GM12864 (cell line): ENCODE measurements at regions not wholly inside any gene's neighbourhood (a gene's known extent, or its start where the extent isn't known, plus 50 kb on each side); places are given as distances from the start of the nearest gene placed in this dataset.

Source experiments
- DNase-seq: peaks from one replicate; pipeline ENCODE4 v3.0.0-alpha.2; 2011; ENCODE audit warnings: low read depth
- H3K4me3 ChIP-seq: 2 replicates; pipeline ENCODE4 v1.5.1; 2011; ENCODE audit warnings: mild to moderate bottlenecking, low read depth, low read length, control low read depth
- TF ChIP-seq, protein P1 (sequence below): IDR thresholded peaks from 2 replicates; pipeline ENCODE4 v1.5.1; 2011; ENCODE audit warnings: low read depth, mild to moderate bottlenecking, moderate library complexity, low read length, control low read depth, inconsistent platforms; ENCODE audit errors: missing control alignments

DNA sequence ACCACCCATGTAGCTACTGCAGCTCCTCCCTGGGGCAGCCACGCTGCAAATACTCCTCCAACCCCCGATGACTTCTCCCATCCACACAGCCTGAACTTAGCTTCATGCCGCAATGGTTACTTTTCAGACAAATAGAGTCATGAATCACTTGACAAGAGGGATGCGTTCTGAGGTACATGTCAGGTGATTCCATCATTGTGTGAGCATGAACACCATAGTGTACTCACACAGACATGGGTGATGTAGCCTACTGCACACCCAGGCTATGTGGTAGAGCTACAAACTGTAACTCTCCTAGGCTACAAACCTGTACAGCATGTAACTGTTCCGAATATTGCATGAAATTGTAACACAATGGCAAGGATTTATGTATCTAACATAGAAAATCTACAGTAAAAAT is 298.5 kb upstream of the SLC35B3 start:
- no peak for DNase-seq
- no peak overlapping the region for H3K4me3 ChIP-seq
- TF ChIP-seq, protein P1, sequence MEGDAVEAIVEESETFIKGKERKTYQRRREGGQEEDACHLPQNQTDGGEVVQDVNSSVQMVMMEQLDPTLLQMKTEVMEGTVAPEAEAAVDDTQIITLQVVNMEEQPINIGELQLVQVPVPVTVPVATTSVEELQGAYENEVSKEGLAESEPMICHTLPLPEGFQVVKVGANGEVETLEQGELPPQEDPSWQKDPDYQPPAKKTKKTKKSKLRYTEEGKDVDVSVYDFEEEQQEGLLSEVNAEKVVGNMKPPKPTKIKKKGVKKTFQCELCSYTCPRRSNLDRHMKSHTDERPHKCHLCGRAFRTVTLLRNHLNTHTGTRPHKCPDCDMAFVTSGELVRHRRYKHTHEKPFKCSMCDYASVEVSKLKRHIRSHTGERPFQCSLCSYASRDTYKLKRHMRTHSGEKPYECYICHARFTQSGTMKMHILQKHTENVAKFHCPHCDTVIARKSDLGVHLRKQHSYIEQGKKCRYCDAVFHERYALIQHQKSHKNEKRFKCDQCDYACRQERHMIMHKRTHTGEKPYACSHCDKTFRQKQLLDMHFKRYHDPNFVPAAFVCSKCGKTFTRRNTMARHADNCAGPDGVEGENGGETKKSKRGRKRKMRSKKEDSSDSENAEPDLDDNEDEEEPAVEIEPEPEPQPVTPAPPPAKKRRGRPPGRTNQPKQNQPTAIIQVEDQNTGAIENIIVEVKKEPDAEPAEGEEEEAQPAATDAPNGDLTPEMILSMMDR = no peak

DNA sequence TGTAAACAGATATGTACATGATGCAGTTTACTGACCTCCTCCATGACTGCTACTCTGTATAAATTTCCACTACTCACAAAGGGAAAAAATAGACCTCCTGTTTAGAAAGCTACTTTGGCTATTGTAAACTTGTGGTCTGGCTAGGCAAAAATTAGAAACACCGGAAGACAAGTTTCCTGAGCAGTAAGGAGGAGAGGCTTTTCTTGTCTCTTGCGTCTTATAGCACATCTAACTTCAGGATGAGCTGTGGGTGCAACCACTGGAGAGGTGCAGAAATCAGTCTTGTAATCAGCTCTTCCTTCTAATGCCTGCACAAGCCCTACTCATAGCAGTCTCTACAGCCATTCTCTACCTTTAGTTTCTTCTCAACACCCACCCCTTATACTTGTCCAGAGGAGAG is 296.5 kb upstream of the SLC35B3 start:
- no peak overlapping the region for H3K4me3 ChIP-seq
- no peak for DNase-seq
- TF ChIP-seq, protein P1 = no peak

DNA sequence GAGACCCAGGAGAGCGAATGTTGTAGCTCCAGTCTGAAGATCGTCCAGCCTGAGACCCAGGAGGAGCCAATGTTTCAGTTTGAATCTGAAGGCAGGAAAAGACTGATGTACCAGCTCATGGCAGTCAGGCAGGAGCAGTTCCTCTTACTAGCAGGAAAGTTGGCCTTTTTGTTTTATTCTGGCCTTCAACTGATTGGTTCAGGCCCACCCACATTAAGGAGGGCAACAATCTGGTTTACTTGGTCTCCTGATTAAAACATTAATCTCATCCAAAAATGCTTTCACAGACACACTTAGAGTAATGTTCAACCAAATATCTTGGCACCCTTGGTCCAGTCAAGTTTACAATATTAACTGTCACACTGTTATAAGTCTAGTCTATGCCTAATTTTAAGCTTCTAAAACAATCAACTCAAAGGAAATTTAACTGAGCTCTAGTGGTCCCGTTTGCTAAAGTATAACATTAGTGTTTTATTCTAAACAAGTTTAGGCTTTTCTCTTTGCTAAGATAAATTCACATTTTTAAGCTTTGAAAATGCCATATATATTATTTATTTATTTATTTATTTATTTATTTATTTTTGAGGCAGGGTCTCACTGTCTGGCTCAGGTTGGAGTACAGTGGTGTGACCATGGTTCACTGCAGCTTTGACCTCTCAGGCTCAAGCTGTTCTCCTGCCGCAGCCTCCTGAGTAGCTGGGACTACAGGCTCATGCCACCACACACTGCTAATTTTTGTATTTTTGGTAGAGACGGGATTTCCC is 275.5 kb upstream of the SLC35B3 start:
- TF ChIP-seq, protein P1 = no peak
- no peak for DNase-seq
- no peak overlapping the region for H3K4me3 ChIP-seq

DNA sequence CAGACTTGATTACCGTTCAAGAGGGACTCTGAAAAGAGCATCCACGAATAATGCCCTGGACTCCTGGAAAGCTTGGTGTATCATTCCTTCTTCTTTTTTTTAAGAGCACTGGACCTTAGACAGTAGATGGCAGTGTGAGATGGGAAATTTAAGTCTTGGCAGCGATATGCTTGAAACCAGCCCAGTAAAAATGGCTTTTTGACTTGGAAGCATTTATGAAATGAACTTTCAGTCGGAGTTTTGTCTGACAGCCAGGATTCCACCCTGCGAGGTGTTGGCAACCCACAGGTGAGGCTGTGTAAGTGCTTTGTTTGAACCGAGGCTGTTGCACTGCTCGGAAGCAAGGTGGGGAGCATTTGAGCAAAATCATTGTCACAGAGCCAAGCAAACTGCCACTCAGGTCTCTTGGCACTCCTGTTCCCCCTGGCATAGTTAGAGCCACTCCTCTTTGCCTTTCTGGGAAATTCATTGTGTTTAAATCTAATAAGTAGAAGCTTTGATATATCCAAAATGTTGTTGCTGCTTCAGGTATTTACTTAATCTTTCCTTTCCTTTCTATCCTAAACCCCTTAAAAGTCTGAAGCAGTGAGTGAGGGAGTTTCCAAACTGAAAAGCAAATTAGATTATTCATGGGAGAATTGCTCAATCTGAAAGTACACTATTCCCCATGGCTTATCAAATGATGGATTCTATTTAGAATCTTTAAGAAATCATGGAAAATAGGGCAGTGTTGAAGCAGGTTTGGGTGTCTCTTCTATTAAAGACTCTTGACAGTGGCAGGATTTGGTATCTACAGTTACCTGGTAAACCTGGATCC is 272.8 kb upstream of the SLC35B3 start:
- TF ChIP-seq, protein P1 = no peak
- no peak for DNase-seq
- no peak overlapping the region for H3K4me3 ChIP-seq

DNA sequence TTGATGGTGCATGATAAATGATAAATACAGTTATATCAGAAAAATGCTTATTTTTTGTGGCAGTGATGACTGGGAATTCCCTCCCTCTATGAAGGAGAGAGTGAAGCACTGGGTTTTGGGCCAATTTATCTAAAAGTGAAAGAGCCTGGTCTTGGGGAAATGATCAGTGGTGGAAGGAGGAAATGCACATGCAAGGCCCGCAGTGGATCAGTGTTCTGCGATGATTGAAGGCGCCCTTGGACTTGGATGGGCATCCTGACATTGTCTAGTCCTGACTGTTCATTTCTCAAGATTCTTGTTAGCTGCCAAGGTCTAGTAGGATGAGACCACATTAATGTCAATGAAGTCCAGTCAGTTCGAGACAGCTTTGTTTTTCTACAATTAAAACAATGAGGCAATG is 272.0 kb upstream of the SLC35B3 start:
- TF ChIP-seq, protein P1 = no peak
- H3K4me3 ChIP-seq = no peak overlapping the region
- no peak for DNase-seq

DNA sequence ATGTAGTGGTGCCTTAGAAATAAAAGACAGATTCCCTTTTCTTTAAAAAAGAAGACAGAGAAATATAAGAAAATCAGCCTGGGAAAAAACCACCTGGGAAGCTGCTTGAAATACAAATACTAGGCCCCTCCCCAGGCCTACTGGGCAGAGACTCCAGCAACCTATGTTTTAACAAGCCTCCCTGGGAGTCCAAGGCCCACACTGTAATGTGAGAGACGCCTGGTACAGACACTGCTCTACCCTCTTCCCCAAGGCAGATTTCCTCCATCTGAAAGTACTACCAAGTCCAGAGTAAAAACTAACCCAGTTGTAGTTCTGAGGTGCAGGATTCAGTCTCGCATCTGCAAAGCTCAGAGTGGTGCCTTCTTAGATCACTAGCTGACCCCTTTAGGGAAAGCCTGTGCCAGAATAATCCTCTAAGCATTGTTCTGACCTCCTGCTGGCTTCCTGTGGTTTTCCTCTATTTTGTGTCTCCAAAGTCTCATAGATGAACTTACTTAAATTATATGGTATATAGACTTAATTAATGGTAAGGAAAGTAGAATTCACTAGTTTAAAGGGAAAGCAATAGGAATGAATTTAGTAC is 270.2 kb upstream of the SLC35B3 start:
- TF ChIP-seq, protein P1 = no peak
- no peak for DNase-seq
- no peak overlapping the region for H3K4me3 ChIP-seq
